ENCODE measurements at regions not wholly inside any gene's neighbourhood (a gene's known extent, or its start where the extent isn't known, plus 50 kb on each side); places are given as distances from the start of the nearest gene placed in this dataset.

GRCh38 chr9:115989831-115990230 is 163.8 kb upstream of the PAPPA start:
- Histone ChIP-seq H3K27me3 (ENCODE audit: control insufficient read depth, insufficient read depth, low read length) (no peaks in the 10 kb centered on the region), H3K9me3 (ENCODE audit: control insufficient read depth, insufficient read depth, low read length) (no peaks in the 10 kb centered on the region), H3K27ac (ENCODE audit: low read depth, low read length) (no peak overlapping the region), H3K4me3 (ENCODE audit: low read depth, low read length) (no peak overlapping the region)
- ChIA-PET CTCF (no interaction called here), POLR2A (no interaction called here)
- no peak for TF ChIP-seq CTCF (IDR thresholded peaks at IDR 0.05; ENCODE audit: low read depth, low read length)
- DNase-seq (ENCODE audit: low read depth, low spot score) = no peak

- peak; percentile 31; the same call in 1 of the 2 replicates for TF ChIP-seq CTCF (IDR thresholded peaks at IDR 0.05; ENCODE audit: low read depth, low read length)
- CTCF ChIA-PET = interaction anchor here (0.9 kb wide), 1 partner anchor 400 kb away, joined by 4 read pairs; no protein-coding TSS in a partner anchor
Observed at GRCh38 chr9:115992834-115993233, 160.8 kb upstream of the PAPPA start.

GRCh38 chr9:115997923-115998322 is 155.7 kb upstream of the PAPPA start:
- POLR2A ChIA-PET = interaction anchor here (1.2 to 2.2 kb wide), 3 partner anchors 45 to 155 kb away, joined by 4 to 11 read pairs (median 9); partner anchors contain the start of gene PAPPA
- CTCF ChIA-PET = no interaction called here
- Histone ChIP-seq H3K27ac (ENCODE audit: low read depth, low read length) (peak overlapping the region; percentile 63), H3K9me3 (ENCODE audit: control insufficient read depth, insufficient read depth, low read length) (peaks cover under 1% of the 10 kb centered on the region; the same call in 1 of the 2 replicates), H3K4me3 (ENCODE audit: low read depth, low read length) (no peak overlapping the region), H3K27me3 (ENCODE audit: control insufficient read depth, insufficient read depth, low read length) (no peaks in the 10 kb centered on the region)
- peak; percentile 48 for DNase-seq (ENCODE audit: low read depth, low spot score)
- no peak for TF ChIP-seq CTCF (IDR thresholded peaks at IDR 0.05; ENCODE audit: low read depth, low read length)

More at GRCh38 chr9:115992834-115993233, 160.8 kb upstream of the PAPPA start:
- Histone ChIP-seq H3K4me3 (ENCODE audit: low read depth, low read length) (no peak overlapping the region), H3K27ac (ENCODE audit: low read depth, low read length) (no peak overlapping the region), H3K27me3 (ENCODE audit: control insufficient read depth, insufficient read depth, low read length) (no peaks in the 10 kb centered on the region), H3K9me3 (ENCODE audit: control insufficient read depth, insufficient read depth, low read length) (no peaks in the 10 kb centered on the region)
- POLR2A ChIA-PET = no interaction called here
- DNase-seq (ENCODE audit: low read depth, low spot score) = peak; percentile 24

GRCh38 chr9:115998666-115999065 is 154.9 kb upstream of the PAPPA start:
- Histone ChIP-seq H3K27me3 (ENCODE audit: control insufficient read depth, insufficient read depth, low read length) (no peaks in the 10 kb centered on the region), H3K9me3 (ENCODE audit: control insufficient read depth, insufficient read depth, low read length) (peaks cover 4% of the 10 kb centered on the region; the same call in 1 of the 2 replicates), H3K27ac (ENCODE audit: low read depth, low read length) (no peak overlapping the region), H3K4me3 (ENCODE audit: low read depth, low read length) (no peak overlapping the region)
- ChIA-PET CTCF (no interaction called here), POLR2A (interaction anchor here (1.8 to 2.2 kb wide), 2 partner anchors 54 to 154 kb away, joined by 9 to 11 read pairs; partner anchors contain the start of gene PAPPA)
- TF ChIP-seq CTCF (IDR thresholded peaks at IDR 0.05; ENCODE audit: low read depth, low read length) = no peak
- peak; percentile 18 for DNase-seq (ENCODE audit: low read depth, low spot score)

- H3K27me3 ChIP-seq (ENCODE audit: control insufficient read depth, insufficient read depth, low read length) = no peaks in the 10 kb centered on the region
- peaks cover 4% of the 10 kb centered on the region; the same call in 1 of the 2 replicates for H3K9me3 ChIP-seq (ENCODE audit: control insufficient read depth, insufficient read depth, low read length)
- no peak for DNase-seq (ENCODE audit: low read depth, low spot score)
- H3K27ac ChIP-seq (ENCODE audit: low read depth, low read length) = no peak overlapping the region
- H3K4me3 ChIP-seq (ENCODE audit: low read depth, low read length) = no peak overlapping the region
- TF ChIP-seq CTCF (IDR thresholded peaks at IDR 0.05; ENCODE audit: low read depth, low read length) = no peak
- ChIA-PET POLR2A (interaction anchor here (2.2 kb wide), 1 partner anchor 55 kb away, joined by 11 read pairs; no protein-coding TSS in a partner anchor), CTCF (interaction anchor here (0.6 kb wide), 1 partner anchor 784 kb away, joined by 5 read pairs; no protein-coding TSS in a partner anchor)
Observed at GRCh38 chr9:115999498-115999897, 154.1 kb upstream of the PAPPA start.
